Mesothelial cell of epicardium (in vitro differentiated cells): ENCODE measurements at regions not wholly inside any gene's neighbourhood (a gene's known extent, or its start where the extent isn't known, plus 50 kb on each side); places are given as distances from the start of the nearest gene placed in this dataset.

ENCODE experiments used
- DNase-seq, 2 experiments: peaks; one replicate each; pipeline ENCODE4 v3.0.0; 2021; ENCODE audit warnings: low spot score in 2 of 2; ENCODE audit not compliant: unreplicated experiment in 2 of 2
- H3K27ac Mint-ChIP-seq: 2 replicates; pipeline ENCODE4 v1.8.0; 2021; ENCODE audit warnings: mixed read lengths
- H3K27me3 Mint-ChIP-seq: 2 replicates; pipeline ENCODE4 v1.8.0; 2021; ENCODE audit warnings: low read depth, mixed read lengths
- H3K36me3 Mint-ChIP-seq: 2 replicates; pipeline ENCODE4 v1.8.0; 2021; ENCODE audit warnings: mixed read lengths
- H3K4me1 Mint-ChIP-seq: 2 replicates; pipeline ENCODE4 v1.8.0; 2021; ENCODE audit warnings: mixed read lengths
- H3K4me3 Mint-ChIP-seq: 2 replicates; pipeline ENCODE4 v1.8.0; 2021; ENCODE audit warnings: mild to moderate bottlenecking, moderate library complexity, mixed read lengths
- H3K9me3 Mint-ChIP-seq: 2 replicates; pipeline ENCODE4 v1.8.0; 2021; ENCODE audit warnings: mixed read lengths
- CTCF ChIP-seq: fragments of 200-600 bp; sonication (generic); IDR thresholded peaks from one replicate; pipeline ENCODE4 v1.5.0; 2021; ENCODE audit warnings: antibody characterized with exemption; ENCODE audit not compliant: unreplicated experiment

DNA sequence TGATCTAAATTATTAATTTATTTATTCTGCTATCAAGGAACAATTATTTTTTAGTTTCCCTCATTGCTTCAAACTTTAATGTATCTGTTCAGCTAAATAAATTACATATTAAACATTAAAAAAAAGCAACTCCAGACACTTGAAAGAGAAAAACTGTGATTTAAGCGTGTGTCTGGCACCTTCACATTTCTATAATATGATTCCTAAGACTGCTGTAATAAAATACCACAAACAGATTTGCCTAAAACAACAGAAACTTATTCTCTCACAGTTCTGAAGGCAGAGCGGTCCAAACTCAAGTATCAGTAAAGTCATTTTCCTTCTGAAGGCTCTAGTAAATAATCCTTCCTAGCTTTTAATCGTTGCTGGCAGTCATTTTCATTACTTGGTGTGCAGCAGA, 580.4 kb upstream of the KCND2 start:
- H3K36me3 Mint-ChIP-seq, result peaks cover 4% of the 10 kb centered on the region
- no peaks in the 10 kb centered on the region for H3K4me1 Mint-ChIP-seq
- DNase-seq, result no peak
- H3K9me3 Mint-ChIP-seq, result peaks cover 11% of the 10 kb centered on the region
- TF ChIP-seq CTCF, result no peak
- no peak overlapping the region for H3K27ac Mint-ChIP-seq
- no peak overlapping the region for H3K4me3 Mint-ChIP-seq
- no peaks in the 10 kb centered on the region for H3K27me3 Mint-ChIP-seq

- Mint-ChIP-seq H3K4me1 (no peaks in the 10 kb centered on the region), H3K4me3 (no peak overlapping the region), H3K27me3 (no peaks in the 10 kb centered on the region), H3K27ac (no peak overlapping the region), H3K36me3 (peaks cover 4% of the 10 kb centered on the region), H3K9me3 (peaks cover 11% of the 10 kb centered on the region)
- no peak for DNase-seq
- TF ChIP-seq CTCF, result no peak
Measured at GRCh38 chr7:119694506-119694905, 578.5 kb upstream of the KCND2 start.

DNA sequence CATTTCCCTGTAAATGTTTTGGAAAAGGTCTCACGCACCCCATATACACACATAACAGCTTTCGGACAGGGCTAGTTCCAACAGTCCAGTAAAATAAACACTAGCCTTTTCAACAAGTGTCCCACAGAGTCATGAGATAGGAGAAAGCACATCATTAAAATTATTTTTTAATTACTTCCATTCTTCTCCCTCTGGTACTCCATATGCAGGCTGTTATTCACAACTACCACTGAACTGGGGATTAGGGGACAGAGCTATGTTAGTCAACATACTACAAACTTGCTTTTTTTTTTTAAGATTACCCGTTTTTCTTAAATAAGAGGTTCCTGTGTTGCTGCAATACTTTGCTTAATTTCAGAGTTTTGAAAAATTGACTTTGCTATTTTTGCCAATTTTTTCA, 576.6 kb upstream of the KCND2 start:
- no peaks in the 10 kb centered on the region for H3K27me3 Mint-ChIP-seq
- no peaks in the 10 kb centered on the region for H3K4me1 Mint-ChIP-seq
- no peak overlapping the region for H3K4me3 Mint-ChIP-seq
- peaks cover 4% of the 10 kb centered on the region for H3K36me3 Mint-ChIP-seq
- DNase-seq, result no peak
- TF ChIP-seq CTCF, result no peak
- H3K27ac Mint-ChIP-seq, result no peak overlapping the region
- H3K9me3 Mint-ChIP-seq, result peaks cover 11% of the 10 kb centered on the region

DNA sequence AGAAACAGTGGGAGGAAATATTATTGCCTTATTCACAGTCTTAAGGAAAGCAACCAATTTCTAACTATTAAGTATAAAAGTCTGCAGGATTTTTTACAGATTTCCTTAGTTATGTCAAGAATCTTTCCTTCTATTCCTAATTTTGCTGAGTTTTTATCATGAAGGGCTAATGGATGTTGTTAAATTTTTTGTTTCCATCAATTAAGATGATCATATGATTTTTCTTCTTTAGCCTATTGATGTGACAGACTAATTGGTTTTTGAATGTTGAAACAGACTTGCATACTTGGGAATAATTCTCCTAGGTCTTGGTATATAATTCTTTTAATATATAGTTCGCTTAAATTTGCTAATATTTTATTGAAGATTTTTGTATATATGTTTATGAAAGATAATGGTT, 569.1 kb upstream of the KCND2 start:
- Mint-ChIP-seq H3K27me3 (no peaks in the 10 kb centered on the region), H3K36me3 (no peaks in the 10 kb centered on the region), H3K27ac (no peak overlapping the region), H3K4me1 (peaks cover 6% of the 10 kb centered on the region), H3K9me3 (peaks cover 12% of the 10 kb centered on the region), H3K4me3 (no peak overlapping the region)
- no peak for DNase-seq
- no peak for TF ChIP-seq CTCF

- no peak for DNase-seq
- peaks cover 12% of the 10 kb centered on the region for H3K9me3 Mint-ChIP-seq
- peaks cover 15% of the 10 kb centered on the region for H3K4me1 Mint-ChIP-seq
- TF ChIP-seq CTCF, result no peak
- no peaks in the 10 kb centered on the region for H3K27me3 Mint-ChIP-seq
- H3K27ac Mint-ChIP-seq, result no peak overlapping the region
- H3K4me3 Mint-ChIP-seq, result no peak overlapping the region
- no peaks in the 10 kb centered on the region for H3K36me3 Mint-ChIP-seq
Measured at GRCh38 chr7:119706608-119707007, 566.4 kb upstream of the KCND2 start.

GRCh38 chr7:119708891-119709290, 564.1 kb upstream of the KCND2 start:
- Mint-ChIP-seq H3K27me3 (no peaks in the 10 kb centered on the region), H3K9me3 (peaks cover 8% of the 10 kb centered on the region), H3K4me1 (peaks cover 15% of the 10 kb centered on the region), H3K4me3 (no peak overlapping the region), H3K36me3 (no peaks in the 10 kb centered on the region), H3K27ac (no peak overlapping the region)
- DNase-seq, result no peak
- no peak for TF ChIP-seq CTCF
